ENCODE measurements at regions not wholly inside any gene's neighbourhood (a gene's known extent, or its start where the extent isn't known, plus 50 kb on each side); places are given as distances from the start of the nearest gene placed in this dataset.

GRCh38 chr14:43306053-43306452 is 1201.0 kb downstream of the FSCB start (continued):
- no peak for TF ChIP-seq CTCF (conservative IDR thresholded peaks at IDR 0.05; ENCODE audit: low read depth in 2 of 2)
- TF ChIP-seq NANOG (IDR thresholded peaks at IDR 0.05; ENCODE audit: borderline replicate concordance): no peak
- TF ChIP-seq JUNB (IDR thresholded peaks at IDR 0.05; ENCODE audit: unreplicated experiment): no peak
- no peak for TF ChIP-seq REST (IDR thresholded peaks at IDR 0.05; ENCODE audit: unreplicated experiment)
- no peak for TF ChIP-seq ZNF114 (CRISPR knock-in tag; IDR thresholded peaks at IDR 0.05)
- TF ChIP-seq ETS1 (IDR thresholded peaks at IDR 0.05): no peak

GRCh38 chr14:43297794-43298193 is 1209.3 kb downstream of the FSCB start:
- DNase-seq (ENCODE audit: low spot score) (no peak), ATAC-seq (no peak)
- Histone ChIP-seq H3K4me2 (no peak overlapping the region), H3K4me1 (ENCODE audit: insufficient read depth) (no peaks in the 10 kb centered on the region), H4K20me1 (replicated peaks; ENCODE audit: insufficient read depth) (no peaks in the 10 kb centered on the region), H3K27ac (ENCODE audit: low read depth) (no peak overlapping the region), H3K27me3 (ENCODE audit: insufficient read depth) (no peaks in the 10 kb centered on the region), H2AFZ (no peak overlapping the region), H3K36me3 (ENCODE audit: insufficient read depth) (no peaks in the 10 kb centered on the region), H3K79me2 (replicated peaks; ENCODE audit: insufficient read depth) (no peaks in the 10 kb centered on the region), H3K9me2 (ENCODE audit: insufficient read depth) (no peaks in the 10 kb centered on the region), H3K4me3 (no peak overlapping the region), H3F3A (replicated peaks; ENCODE audit: low read depth) (no peaks in the 10 kb centered on the region)
- H3K27me3 Mint-ChIP-seq (ENCODE audit: insufficient read depth, low read depth, poor library complexity): no peaks in the 10 kb centered on the region
- H3K27ac Mint-ChIP-seq: no peak overlapping the region
- H3K4me1 Mint-ChIP-seq: no peaks in the 10 kb centered on the region
- H3K9me3 Mint-ChIP-seq: no peaks in the 10 kb centered on the region
- no peak overlapping the region for H3K4me3 Mint-ChIP-seq
- H3K36me3 Mint-ChIP-seq (ENCODE audit: low read depth): no peaks in the 10 kb centered on the region
- TF ChIP-seq EZH2 (IDR thresholded peaks at IDR 0.05; ENCODE audit: low read depth, unreplicated experiment): no peak
- no peak for TF ChIP-seq ZNF114 (CRISPR knock-in tag; IDR thresholded peaks at IDR 0.05)
- no peak for TF ChIP-seq ZNF331 (CRISPR knock-in tag; IDR thresholded peaks at IDR 0.05; ENCODE audit: low read depth)
- no peak for TF ChIP-seq CTCF (conservative IDR thresholded peaks at IDR 0.05; ENCODE audit: low read depth in 2 of 2)
- TF ChIP-seq EZH2phosphoT487 (IDR thresholded peaks at IDR 0.05; ENCODE audit: unreplicated experiment): no peak
- TF ChIP-seq REST (IDR thresholded peaks at IDR 0.05; ENCODE audit: unreplicated experiment): no peak
- no peak for TF ChIP-seq POLR2AphosphoS5 (IDR thresholded peaks at IDR 0.05; ENCODE audit: low read depth)
- no peak for TF ChIP-seq JUNB (IDR thresholded peaks at IDR 0.05; ENCODE audit: unreplicated experiment)
- no peak for TF ChIP-seq ETS1 (IDR thresholded peaks at IDR 0.05)

Data from GM23338 (cell line).